Nephron (organoid): ENCODE measurements at regions not wholly inside any gene's neighbourhood (a gene's known extent, or its start where the extent isn't known, plus 50 kb on each side); places are given as distances from the start of the nearest gene placed in this dataset.
"Not testable (repeated sequence)": the region's sequence is repeated elsewhere in the genome, so short reads cannot be mapped to it uniquely, and the experiment has no call there.

Experiments
- H3K27ac Mint-ChIP-seq, 3 experiments: 2 replicates each; pipeline ENCODE4 v1.8.0; 2020; ENCODE audit warnings: mixed read lengths in 3 of 3, mild to moderate bottlenecking in 2 of 3, moderate library complexity in 1 of 3
- H3K27me3 Mint-ChIP-seq: 2 replicates; pipeline ENCODE4 v1.8.0; 2021; ENCODE audit warnings: low read depth, mild to moderate bottlenecking, moderate library complexity, mixed read lengths
- H3K36me3 Mint-ChIP-seq: 2 replicates; pipeline ENCODE4 v1.8.0; 2020; ENCODE audit warnings: low read depth, mixed read lengths
- H3K4me1 Mint-ChIP-seq: 2 replicates; pipeline ENCODE4 v1.8.0; 2020; ENCODE audit warnings: mixed read lengths
- H3K4me3 Mint-ChIP-seq, 3 experiments: 2 replicates each; pipeline ENCODE4 v1.8.0; 2020; ENCODE audit warnings: mild to moderate bottlenecking in 3 of 3, mixed read lengths in 3 of 3, moderate library complexity in 2 of 3
- H3K9me3 Mint-ChIP-seq: 2 replicates; pipeline ENCODE4 v1.8.0; 2020; ENCODE audit warnings: mixed read lengths
- CTCF ChIP-seq, 3 experiments: fragments of 200-600 bp; sonication (generic); IDR thresholded peaks; one replicate each; pipeline ENCODE4 v1.5.0; 2021; ENCODE audit warnings: antibody characterized with exemption in 3 of 3; ENCODE audit not compliant: unreplicated experiment in 3 of 3

GRCh38 chr11:95641495-95641894 is 148.1 kb downstream of the FAM76B start:
- Mint-ChIP-seq H3K27me3 (no peaks in the 10 kb centered on the region), H3K4me3 (no peak overlapping the region), H3K36me3 (no peaks in the 10 kb centered on the region), H3K4me1 (no peaks in the 10 kb centered on the region), H3K27ac (no peak overlapping the region), H3K9me3 (peaks cover 10% of the 10 kb centered on the region)
- no peak for TF ChIP-seq CTCF (IDR thresholded peaks at IDR 0.05; ENCODE audit: unreplicated experiment in 3 of 3)

GRCh38 chr11:95638501-95638900 is 151.1 kb downstream of the FAM76B start:
- Mint-ChIP-seq H3K36me3 (no peaks in the 10 kb centered on the region), H3K4me3 (no peak overlapping the region), H3K27me3 (no peaks in the 10 kb centered on the region), H3K27ac (no peak overlapping the region), H3K4me1 (no peaks in the 10 kb centered on the region), H3K9me3 (peaks cover 5% of the 10 kb centered on the region)
- TF ChIP-seq CTCF (IDR thresholded peaks at IDR 0.05; ENCODE audit: unreplicated experiment in 3 of 3), result no peak

GRCh38 chr11:95625164-95625900 is 164.2 kb downstream of the FAM76B start:
- Mint-ChIP-seq H3K27me3 (no peaks in the 10 kb centered on the region), H3K4me3 (peak overlapping the region in 1 of 3 experiments; percentile 5), H3K36me3 (peaks cover 3% of the 10 kb centered on the region), H3K27ac (peak overlapping the region; percentile 78 to 87 (median 86)), H3K9me3 (peaks cover 24% of the 10 kb centered on the region), H3K4me1 (no peaks in the 10 kb centered on the region)
- no peak for TF ChIP-seq CTCF (IDR thresholded peaks at IDR 0.05; ENCODE audit: unreplicated experiment in 3 of 3)

- H3K27me3 Mint-ChIP-seq, result no peaks in the 10 kb centered on the region
- H3K4me1 Mint-ChIP-seq, result no peaks in the 10 kb centered on the region
- H3K9me3 Mint-ChIP-seq, result peaks cover 20% of the 10 kb centered on the region
- H3K27ac Mint-ChIP-seq, result no peak overlapping the region
- no peak for TF ChIP-seq CTCF (IDR thresholded peaks at IDR 0.05; ENCODE audit: unreplicated experiment in 3 of 3)
- no peak overlapping the region for H3K4me3 Mint-ChIP-seq
- peaks cover 5% of the 10 kb centered on the region for H3K36me3 Mint-ChIP-seq
Measured at GRCh38 chr11:95616256-95616804, 173.3 kb downstream of the FAM76B start.

- Mint-ChIP-seq H3K4me3 (no peak overlapping the region), H3K9me3 (no peaks in the 10 kb centered on the region), H3K27me3 (no peaks in the 10 kb centered on the region), H3K36me3 (no peaks in the 10 kb centered on the region), H3K27ac (no peak overlapping the region), H3K4me1 (no peaks in the 10 kb centered on the region)
- no peak for TF ChIP-seq CTCF (IDR thresholded peaks at IDR 0.05; ENCODE audit: unreplicated experiment in 3 of 3)
Measured at GRCh38 chr11:95611827-95612226, 177.8 kb downstream of the FAM76B start.

- H3K27ac Mint-ChIP-seq, H3K4me3 Mint-ChIP-seq, H3K36me3 Mint-ChIP-seq, H3K9me3 Mint-ChIP-seq, H3K4me1 Mint-ChIP-seq, H3K27me3 Mint-ChIP-seq: not testable (repeated sequence)
Measured at GRCh38 chr11:95610185-95610584, 179.4 kb downstream of the FAM76B start.
